Stimulated activated CD4-positive, alpha-beta T cell treated with anti-CD3 and anti-CD28 coated beads, Interleukin-4, amount 100 ng/mL, for 48 hours (primary cell): ENCODE measurements at regions not wholly inside any gene's neighbourhood (a gene's known extent, or its start where the extent isn't known, plus 50 kb on each side); places are given as distances from the start of the nearest gene placed in this dataset.

ENCODE experiments used
- DNase-seq, 2 donors: peaks; one replicate each; pipeline ENCODE4 v3.0.0-alpha.2; 2020; ENCODE audit warnings: low read depth in 2 of 2

- no peak for DNase-seq
These were observed 67.8 kb upstream of the POU3F1 start for GRCh38 chr1:38114241-38115026.

DNA sequence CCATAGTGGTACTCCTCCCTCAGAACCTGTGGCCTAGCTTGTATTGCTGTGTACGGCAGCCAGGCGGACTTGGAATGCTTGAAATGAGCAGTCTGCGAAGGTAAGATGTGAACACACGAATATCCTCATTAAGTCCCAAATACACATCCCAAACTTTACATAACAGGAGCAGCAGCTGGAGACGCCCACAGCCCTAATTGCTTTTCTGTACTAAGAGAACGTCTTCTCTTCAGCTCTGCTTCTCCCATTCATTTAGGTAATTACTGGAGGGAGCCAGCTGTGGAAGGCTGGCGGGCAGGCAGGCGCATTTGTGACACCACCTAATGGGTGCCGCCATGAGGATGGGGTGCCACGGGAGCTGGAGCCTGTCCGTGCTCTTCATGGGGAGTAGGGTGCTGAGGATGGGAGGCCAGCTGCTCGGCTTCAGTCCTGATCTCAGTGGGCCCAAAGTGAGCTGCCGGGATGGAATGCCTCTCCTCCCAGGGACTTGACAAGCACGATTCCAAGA is 66.6 kb upstream of the POU3F1 start:
- DNase-seq, result no peak

- no peak for DNase-seq
These were observed 65.0 kb upstream of the POU3F1 start for GRCh38 chr1:38111589-38111988.

GRCh38 chr1:38105267-38105666 is 58.7 kb upstream of the POU3F1 start:
- DNase-seq, result no peak

GRCh38 chr1:38102636-38103035 is 56.0 kb upstream of the POU3F1 start:
- DNase-seq, result no peak

DNA sequence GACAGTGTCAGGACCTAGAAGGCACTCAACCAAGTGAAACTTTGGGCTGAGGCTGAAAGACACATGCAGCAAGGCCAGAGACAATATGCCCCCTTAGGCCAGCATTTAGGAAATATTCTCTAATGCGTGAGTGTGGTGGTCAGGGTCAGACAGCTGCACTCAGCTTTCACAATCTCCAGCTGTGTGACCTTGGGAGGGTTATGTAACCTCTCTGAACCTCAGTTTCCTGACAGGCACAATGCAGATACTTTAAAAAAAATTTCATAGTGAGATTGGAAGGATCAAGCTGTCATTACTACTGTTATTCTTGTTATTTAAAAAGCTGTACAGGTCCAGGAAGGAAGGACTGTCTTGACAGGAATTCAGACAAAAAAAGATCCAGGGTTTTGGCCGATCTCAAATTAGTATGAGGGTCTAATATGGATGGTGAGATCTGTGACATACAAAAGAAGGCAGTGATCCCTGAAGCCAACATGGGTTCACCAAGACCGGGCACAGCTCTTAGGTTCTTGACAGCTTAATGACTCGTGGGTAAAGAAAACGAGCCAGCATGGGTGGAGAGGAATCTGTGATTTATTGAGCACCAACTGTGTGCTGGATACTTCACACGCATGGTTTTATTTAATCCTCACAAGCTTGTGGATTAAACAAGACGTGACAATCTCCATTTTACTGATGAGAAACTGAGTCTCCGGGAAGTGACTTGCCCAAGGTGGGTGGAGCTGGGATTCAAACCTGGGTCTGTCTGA is 54.6 kb upstream of the POU3F1 start:
- DNase-seq, result no peak

DNA sequence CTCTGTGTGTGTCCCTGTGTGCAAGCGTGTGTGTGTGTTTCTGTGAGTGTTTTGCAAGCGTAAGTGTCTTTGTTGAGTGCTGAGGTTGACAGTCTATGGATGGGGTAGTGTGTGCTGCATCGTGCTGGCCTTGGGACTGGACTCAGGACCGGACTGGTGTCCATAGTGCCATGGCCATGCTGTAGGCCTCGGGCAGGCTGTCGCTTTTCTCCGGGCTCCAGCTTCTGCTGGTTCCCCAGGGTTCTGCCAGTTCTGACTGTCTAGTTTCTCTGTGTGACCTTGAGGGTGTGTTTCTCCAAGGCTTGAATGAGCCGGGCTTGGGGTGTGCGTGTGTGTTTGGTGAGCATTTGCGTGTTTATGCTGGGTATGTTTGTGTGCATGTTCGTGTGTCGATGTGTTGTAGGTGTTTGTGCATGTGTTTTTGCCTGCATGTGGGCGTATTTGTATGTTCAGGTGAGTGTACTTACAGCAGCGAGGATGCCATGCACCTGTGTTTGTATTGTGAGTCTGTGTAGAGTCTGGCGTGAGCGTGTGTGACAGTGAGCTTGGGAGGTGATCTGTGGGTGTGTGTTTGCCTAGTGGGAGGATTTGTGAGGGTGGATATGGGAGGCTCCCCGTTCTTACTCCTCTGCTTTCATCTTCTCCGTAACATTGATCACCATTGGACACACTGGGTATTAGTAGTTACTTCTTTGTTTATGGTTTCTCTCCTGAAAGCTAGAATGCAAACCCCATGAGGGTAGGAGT is 51.7 kb upstream of the POU3F1 start:
- no peak for DNase-seq

DNA sequence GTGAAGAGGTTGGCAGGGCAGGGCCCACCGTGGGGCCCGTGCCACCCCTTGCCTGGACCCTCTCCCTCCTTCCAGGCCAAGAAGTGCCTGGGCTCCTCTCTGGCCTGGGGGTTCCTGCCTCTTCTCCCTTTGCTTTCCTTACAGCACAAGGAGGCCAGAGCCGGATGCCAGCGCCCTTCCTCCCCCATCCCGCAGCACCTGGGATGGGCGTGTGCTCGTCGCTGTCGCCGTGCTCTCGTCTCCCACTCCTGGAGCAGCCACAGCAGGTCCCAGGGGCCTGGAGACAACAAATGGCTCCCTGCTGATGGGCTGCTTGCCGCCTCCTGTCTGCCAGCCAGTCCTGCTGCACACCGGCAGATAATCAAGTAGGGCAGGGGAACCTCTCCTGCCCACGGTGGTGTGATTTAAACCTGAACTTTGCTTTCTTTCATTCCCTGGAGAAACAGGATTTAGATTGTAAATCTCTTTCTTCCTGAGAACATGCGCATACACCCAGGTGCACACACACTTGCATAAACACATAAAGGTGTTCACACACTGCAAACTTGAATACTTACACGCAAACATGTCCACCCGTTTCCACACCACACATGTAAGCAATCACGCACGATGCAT is 50.8 kb upstream of the POU3F1 start:
- no peak for DNase-seq
